SK-N-SH (cell line): ENCODE measurements at regions not wholly inside any gene's neighbourhood (a gene's known extent, or its start where the extent isn't known, plus 50 kb on each side); places are given as distances from the start of the nearest gene placed in this dataset.

ENCODE experiments used
- CTCF ChIA-PET: fragments of 300-600, 350-600 bp; formaldehyde crosslinking; extraction: SDS; loops from one replicate; lab custom pipeline; 2021; lab: Yijun Ruan, JAX
- POLR2A ChIA-PET: fragments of 350-600 bp; sonication (Branson Sonifier 250); formaldehyde crosslinking; extraction: SDS; loops from one replicate; lab custom pipeline; 2020; ENCODE audit warnings: antibody characterized with exemption, inconsistent platforms; lab: Yijun Ruan, JAX
- DNase-seq: peaks from one replicate; pipeline ENCODE4 v3.0.0; 2012
- H2AFZ ChIP-seq: fragments of 200-600 bp; sonication (generic); 2 replicates; pipeline ENCODE4 v1.8.1; 2016; ENCODE audit warnings: antibody characterized with exemption, mild to moderate bottlenecking, low read depth
- H3F3A ChIP-seq: fragments of 200-600 bp; sonication (generic); replicated peaks from 2 replicates; pipeline ENCODE3; 2016; ENCODE audit warnings: antibody characterized with exemption, mild to moderate bottlenecking; ENCODE audit not compliant: insufficient read depth
- H3K27ac ChIP-seq, 2 experiments: fragments of 200-500 bp in 1 of 2; fragments of 200-600 bp in 1 of 2; sonication (Bioruptor generic) in 1 of 2; sonication (generic), shearing (Covaris generic) in 1 of 2; 2 replicates each; pipeline versions ENCODE4 v1.5.1 to v1.6.1; 2014 to 2016; ENCODE audit warnings: low read depth in 2 of 2, inconsistent platforms in 1 of 2, low read length in 1 of 2, mild to moderate bottlenecking in 1 of 2, mixed read lengths in 1 of 2
- H3K27me3 ChIP-seq: fragments of 200-600 bp; sonication (generic), shearing (Covaris generic); 2 replicates; pipeline ENCODE4 v1.6.1; 2016; ENCODE audit warnings: mixed run types; ENCODE audit not compliant: insufficient read depth
- H3K36me3 ChIP-seq, 2 experiments: fragments of 200-500 bp in 1 of 2; fragments of 200-600 bp in 1 of 2; sonication (Bioruptor generic) in 1 of 2; sonication (generic) in 1 of 2; replicated peaks in 1 of 2; 2 replicates each; pipeline versions ENCODE3 to v1.5.1; 2014 to 2016; ENCODE audit warnings: low read length in 1 of 2, mild to moderate bottlenecking in 1 of 2; ENCODE audit not compliant: insufficient read depth in 2 of 2, control insufficient read depth in 1 of 2
- H3K4me1 ChIP-seq, 2 experiments: fragments of 200-500 bp in 1 of 2; fragments of 200-600 bp in 1 of 2; sonication (Bioruptor generic) in 1 of 2; sonication (generic), shearing (Covaris generic) in 1 of 2; 2 replicates each; pipeline versions ENCODE4 v1.5.1 to v1.6.1; 2014 to 2016; ENCODE audit warnings: low read depth in 1 of 2, low read length in 1 of 2, mixed run types in 1 of 2; ENCODE audit not compliant: insufficient read depth in 2 of 2, control insufficient read depth in 1 of 2
- H3K4me2 ChIP-seq: fragments of 200-600 bp; sonication (generic), shearing (Covaris generic); 2 replicates; pipeline ENCODE4 v1.6.1; 2017; ENCODE audit warnings: mixed run types
- H3K4me3 ChIP-seq, 2 experiments: fragments of 200-500 bp in 1 of 2; fragments of 200-600 bp in 1 of 2; sonication (Bioruptor generic) in 1 of 2; sonication (generic), shearing (Covaris generic) in 1 of 2; 2 replicates each; pipeline versions ENCODE4 v1.5.1 to v1.8.1; 2014 to 2016; ENCODE audit warnings: low read depth in 2 of 2, inconsistent platforms in 1 of 2, low read length in 1 of 2, mild to moderate bottlenecking in 1 of 2, mixed read lengths in 1 of 2, moderate library complexity in 1 of 2
- H3K79me2 ChIP-seq: fragments of 200-600 bp; sonication (generic); 2 replicates; pipeline ENCODE4 v1.8.1; 2017; ENCODE audit warnings: mild to moderate bottlenecking; ENCODE audit not compliant: insufficient read depth
- H3K9ac ChIP-seq: fragments of 200-600 bp; sonication (generic); 2 replicates; pipeline ENCODE4 v1.6.1; 2017; ENCODE audit warnings: mixed run types
- H3K9me2 ChIP-seq: fragments of 200-600 bp; sonication (generic); 2 replicates; pipeline ENCODE4 v1.6.1; 2017; ENCODE audit warnings: mixed run types
- H3K9me3 ChIP-seq: fragments of 200-600 bp; sonication (generic); 2 replicates; pipeline ENCODE4 v1.6.1; 2017; ENCODE audit warnings: mixed run types, mild to moderate bottlenecking, moderate library complexity
- H4K20me1 ChIP-seq: fragments of 200-600 bp; sonication (generic); 2 replicates; pipeline ENCODE4 v1.6.1; 2017; ENCODE audit warnings: mild to moderate bottlenecking, mixed run types; ENCODE audit not compliant: insufficient read depth
- CTCF ChIP-seq: fragments of 200-600 bp; sonication (generic); IDR thresholded peaks from 2 replicates; pipeline ENCODE4 v1.6.1; 2017; ENCODE audit warnings: antibody characterized with exemption, mild to moderate bottlenecking, moderate library complexity
- ELF1 ChIP-seq: IDR thresholded peaks from 2 replicates; pipeline ENCODE4 v1.4.0; 2012
- FOSL2 ChIP-seq: IDR thresholded peaks from 2 replicates; pipeline ENCODE4 v1.4.0; 2012; ENCODE audit warnings: low read depth, mild to moderate bottlenecking, moderate library complexity, borderline replicate concordance
- FOXJ3 ChIP-seq: sonication (generic); formaldehyde crosslinking; IDR thresholded peaks from 2 replicates; pipeline ENCODE4 v1.5.1; 2020; ENCODE audit warnings: mild to moderate bottlenecking, missing genetic modification reagents
- GATA2 ChIP-seq: sonication (generic); formaldehyde crosslinking; IDR thresholded peaks from 2 replicates; pipeline ENCODE4 v1.5.0; 2020; ENCODE audit warnings: mild to moderate bottlenecking, missing genetic modification reagents
- IRF3 ChIP-seq: fragments of 150-350 bp; IDR thresholded peaks from 2 replicates; pipeline ENCODE4 v1.6.1; 2016; ENCODE audit warnings: mild to moderate bottlenecking, low read depth, low read length
- MEF2A ChIP-seq: IDR thresholded peaks from 2 replicates; pipeline ENCODE4 v1.4.0; 2012; ENCODE audit warnings: low read depth, borderline replicate concordance
- MXI1 ChIP-seq: IDR thresholded peaks from 2 replicates; pipeline ENCODE4 v1.6.1; 2012; ENCODE audit warnings: mild to moderate bottlenecking, low read depth, low read length, improper control_type of control experiment
- NFIC ChIP-seq: IDR thresholded peaks from 2 replicates; pipeline ENCODE4 v1.4.0; 2012; ENCODE audit warnings: borderline replicate concordance
- RAD21 ChIP-seq: IDR thresholded peaks from 2 replicates; pipeline ENCODE4 v1.6.1; 2012; ENCODE audit warnings: mild to moderate bottlenecking, low read length
- RFX5 ChIP-seq: IDR thresholded peaks from 2 replicates; pipeline ENCODE4 v1.6.1; 2012; ENCODE audit warnings: mild to moderate bottlenecking, improper control_type of control experiment, low read length
- RXRA ChIP-seq: IDR thresholded peaks from 2 replicates; pipeline ENCODE4 v1.4.0; 2012; ENCODE audit warnings: low read depth, mild to moderate bottlenecking, borderline replicate concordance
- SIN3A ChIP-seq: IDR thresholded peaks from 2 replicates; pipeline ENCODE4 v1.6.1; 2012; ENCODE audit warnings: low read depth, mild to moderate bottlenecking, low read length, moderate library complexity, borderline replicate concordance
- YY1 ChIP-seq: IDR thresholded peaks from 2 replicates; pipeline ENCODE4 v1.4.0; 2012; ENCODE audit warnings: low read depth, mild to moderate bottlenecking
- ZBTB33 ChIP-seq: IDR thresholded peaks from 2 replicates; pipeline ENCODE4 v1.4.0; 2012; ENCODE audit warnings: low read depth, borderline replicate concordance
- WGBS: methylation state at CpG from one replicate; pipeline ENCODE4 v1.1.6; 2017; ENCODE audit warnings: low lambda C conversion rate; 5-methylcytosine and 5-hydroxymethylcytosine counted together
- TF ChIP-seq, protein P1 (sequence below): IDR thresholded peaks from 2 replicates; pipeline ENCODE4 v1.4.0; 2012; ENCODE audit warnings: low read depth, borderline replicate concordance

DNA sequence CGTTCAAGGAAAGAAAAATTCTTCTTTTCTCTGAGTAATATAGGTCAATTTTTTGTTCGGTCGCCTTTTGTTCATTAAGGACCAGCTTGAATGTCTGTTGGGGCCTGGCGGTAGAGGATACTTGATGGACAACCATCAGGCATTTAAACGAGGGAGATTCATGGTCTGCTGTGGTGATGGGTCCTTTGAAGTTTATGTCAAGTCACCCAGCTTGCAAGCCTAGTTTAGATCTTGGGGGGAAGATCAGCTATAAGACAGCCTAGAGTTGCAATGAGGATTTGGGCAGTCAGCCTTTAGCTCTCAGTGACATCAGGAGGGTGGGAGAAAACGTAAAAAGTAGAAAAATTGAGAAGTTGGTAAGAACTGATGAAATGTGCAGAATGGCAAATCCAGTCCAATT lies 80.2 kb upstream of the SPRY4 start:
- H3K9ac ChIP-seq: no peak overlapping the region
- no peak overlapping the region for H3K4me2 ChIP-seq
- no peak overlapping the region for H3K4me3 ChIP-seq
- no peaks in the 10 kb centered on the region for H4K20me1 ChIP-seq
- H3K4me1 ChIP-seq: peaks cover 2 to 5% of the 10 kb centered on the region in 2 experiments; a peak in 2 of 4 replicates
- CTCF ChIA-PET: no interaction called here
- no peaks in the 10 kb centered on the region for H3K27me3 ChIP-seq
- POLR2A ChIA-PET: no interaction called here
- H3K36me3 ChIP-seq: no peaks in the 10 kb centered on the region
- DNase-seq: no peak
- H2AFZ ChIP-seq: no peak overlapping the region
- no peaks in the 10 kb centered on the region for H3F3A ChIP-seq
- no peaks in the 10 kb centered on the region for H3K9me3 ChIP-seq
- no peaks in the 10 kb centered on the region for H3K9me2 ChIP-seq
- TF ChIP-seq MEF2A (no peak), MXI1 (no peak), RAD21 (no peak), GATA2 (no peak), YY1 (no peak), IRF3 (no peak), CTCF (no peak), RXRA (no peak), FOSL2 (no peak), ELF1 (no peak), ZBTB33 (no peak), NFIC (no peak), RFX5 (no peak), SIN3A (no peak), FOXJ3 (CRISPR knock-in tag) (no peak)
- TF ChIP-seq, protein P1, sequence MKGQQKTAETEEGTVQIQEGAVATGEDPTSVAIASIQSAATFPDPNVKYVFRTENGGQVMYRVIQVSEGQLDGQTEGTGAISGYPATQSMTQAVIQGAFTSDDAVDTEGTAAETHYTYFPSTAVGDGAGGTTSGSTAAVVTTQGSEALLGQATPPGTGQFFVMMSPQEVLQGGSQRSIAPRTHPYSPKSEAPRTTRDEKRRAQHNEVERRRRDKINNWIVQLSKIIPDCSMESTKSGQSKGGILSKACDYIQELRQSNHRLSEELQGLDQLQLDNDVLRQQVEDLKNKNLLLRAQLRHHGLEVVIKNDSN: no peak
- H3K27ac ChIP-seq: no peak overlapping the region
- H3K79me2 ChIP-seq: no peaks in the 10 kb centered on the region
- 83% methylated on average over 6 of the region's 6 CpGs for WGBS
